Keratinocyte (primary cell): ENCODE measurements at regions not wholly inside any gene's neighbourhood (a gene's known extent, or its start where the extent isn't known, plus 50 kb on each side); places are given as distances from the start of the nearest gene placed in this dataset.

Experiments used
- DNase-seq: peaks from one replicate; pipeline ENCODE4 v3.0.0-alpha.2; 2011; ENCODE audit warnings: low read depth, missing footprints, low spot score
- FAIRE-seq: peaks from 2 replicates; lab custom pipeline; 2011; peaks lifted over from hg19 to GRCh38; lab: Jason Lieb, UNC
- H2AFZ ChIP-seq: 2 replicates; pipeline ENCODE4 v1.6.0; 2012; ENCODE audit warnings: low read length, control low read depth, inconsistent platforms; ENCODE audit not compliant: control insufficient read depth
- H3K27ac ChIP-seq: 2 replicates; pipeline ENCODE4 v1.5.1; 2011; ENCODE audit warnings: low read length; ENCODE audit not compliant: control insufficient read depth, insufficient read depth
- H3K27me3 ChIP-seq: 3 replicates; pipeline ENCODE4 v1.6.0; 2011; ENCODE audit warnings: low read length; ENCODE audit not compliant: control insufficient read depth, insufficient read depth; ENCODE audit errors: extremely low read depth
- H3K36me3 ChIP-seq, 2 experiments: 2 replicates in 1 of 2; 3 replicates in 1 of 2; pipeline ENCODE4 v1.5.1; 2011; ENCODE audit warnings: low read length in 2 of 2, mild to moderate bottlenecking in 1 of 2; ENCODE audit not compliant: control insufficient read depth in 2 of 2, insufficient read depth in 2 of 2; ENCODE audit errors: extremely low read depth in 1 of 2
- H3K4me1 ChIP-seq: 3 replicates; pipeline ENCODE4 v1.5.1; 2011; ENCODE audit warnings: low read length; ENCODE audit not compliant: control insufficient read depth, insufficient read depth; ENCODE audit errors: extremely low read depth
- H3K4me2 ChIP-seq: 3 replicates; pipeline ENCODE4 v1.6.0; 2011; ENCODE audit warnings: low read depth, low read length; ENCODE audit not compliant: control insufficient read depth, insufficient read depth; ENCODE audit errors: extremely low read depth
- H3K4me3 ChIP-seq, 3 experiments: fragments of 200-600 bp in 1 of 3; sonication (generic) in 1 of 3; 2 replicates in 2 of 3; 3 replicates in 1 of 3; pipeline ENCODE4 v1.5.1; 2011 to 2016; ENCODE audit warnings: low read length in 3 of 3, mild to moderate bottlenecking in 3 of 3, control low read depth in 2 of 3, inconsistent platforms in 1 of 3, low read depth in 1 of 3, mixed read lengths in 1 of 3, mixed run types in 1 of 3, moderate library complexity in 1 of 3; ENCODE audit not compliant: control insufficient read depth in 2 of 3, insufficient read depth in 2 of 3; ENCODE audit errors: extremely low read depth in 1 of 3
- H3K79me2 ChIP-seq: 2 replicates; pipeline ENCODE4 v1.6.0; 2012; ENCODE audit warnings: low read length; ENCODE audit not compliant: control insufficient read depth, insufficient read depth
- H3K9ac ChIP-seq: 3 replicates; pipeline ENCODE4 v1.6.0; 2011; ENCODE audit warnings: low read length; ENCODE audit not compliant: control insufficient read depth, insufficient read depth; ENCODE audit errors: extremely low read depth
- H3K9me1 ChIP-seq: 3 replicates; pipeline ENCODE4 v1.6.0; 2011; ENCODE audit warnings: low read length; ENCODE audit not compliant: control insufficient read depth, insufficient read depth; ENCODE audit errors: extremely low read depth
- H3K9me3 ChIP-seq: 2 replicates; pipeline ENCODE4 v1.5.1; 2012; ENCODE audit warnings: low read depth, low read length; ENCODE audit not compliant: control insufficient read depth
- H4K20me1 ChIP-seq: 3 replicates; pipeline ENCODE4 v1.6.0; 2011; ENCODE audit warnings: low read length; ENCODE audit not compliant: control insufficient read depth, insufficient read depth; ENCODE audit errors: extremely low read depth
- EZH2 ChIP-seq: IDR thresholded peaks from one replicate; pipeline ENCODE4 v1.6.1; 2012; ENCODE audit warnings: inconsistent platforms, mild to moderate bottlenecking, low read length, moderate library complexity
- dilution Hi-C: fragments of 300-500 bp; cut with MboI; formaldehyde crosslinking; loops from one replicate; pipeline ENCODE4 v1.7.0; 2020; ENCODE audit warnings: low sequenced_read_pairs; ENCODE audit not compliant: extremely low pct_ligation_motif_present
- TF ChIP-seq, protein P1 (sequence below), 3 experiments: IDR thresholded peaks in 1 of 3; conservative IDR thresholded peaks in 1 of 3; optimal IDR thresholded peaks in 1 of 3; 2 replicates in 2 of 3; 3 replicates in 1 of 3; pipeline versions ENCODE3 to v1.5.1; 2011; ENCODE audit warnings: low read length in 3 of 3, mild to moderate bottlenecking in 3 of 3, moderate library complexity in 2 of 3, control low read depth in 1 of 3, inconsistent platforms in 1 of 3; ENCODE audit not compliant: insufficient read depth in 2 of 3; ENCODE audit errors: extremely low read depth in 1 of 3

DNA sequence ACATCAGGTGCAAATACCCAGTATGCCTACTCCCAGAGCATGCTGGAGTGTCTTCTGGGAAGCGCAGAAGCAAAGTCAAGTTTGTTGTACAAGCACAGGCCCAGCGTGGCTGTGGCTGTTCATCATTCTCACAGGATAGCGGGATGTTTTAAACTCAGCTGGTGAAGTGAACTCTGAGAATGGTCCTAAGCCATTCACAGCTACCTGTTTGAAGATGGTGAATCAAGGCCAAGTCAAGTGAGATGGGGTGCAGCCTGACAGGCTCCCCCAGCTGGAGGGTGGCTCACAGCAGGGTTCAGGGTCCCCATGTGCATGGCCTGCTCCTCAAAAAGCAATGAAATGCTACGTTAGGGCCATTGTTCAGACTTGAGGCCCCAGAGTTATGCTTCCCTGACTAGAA is 304.7 kb upstream of the FOXQ1 start:
- DNase-seq, result no peak
- dilution Hi-C loops, result no loop called here
- H3K27ac ChIP-seq, result no peak overlapping the region
- no peak overlapping the region for H3K9ac ChIP-seq
- no peak overlapping the region for H3K4me2 ChIP-seq
- H3K9me3 ChIP-seq, result no peaks in the 10 kb centered on the region
- no peak overlapping the region for H3K4me3 ChIP-seq
- no peaks in the 10 kb centered on the region for H3K79me2 ChIP-seq
- H3K9me1 ChIP-seq, result no peaks in the 10 kb centered on the region
- no peaks in the 10 kb centered on the region for H3K36me3 ChIP-seq
- H3K27me3 ChIP-seq, result no peaks in the 10 kb centered on the region
- TF ChIP-seq, protein P1, sequence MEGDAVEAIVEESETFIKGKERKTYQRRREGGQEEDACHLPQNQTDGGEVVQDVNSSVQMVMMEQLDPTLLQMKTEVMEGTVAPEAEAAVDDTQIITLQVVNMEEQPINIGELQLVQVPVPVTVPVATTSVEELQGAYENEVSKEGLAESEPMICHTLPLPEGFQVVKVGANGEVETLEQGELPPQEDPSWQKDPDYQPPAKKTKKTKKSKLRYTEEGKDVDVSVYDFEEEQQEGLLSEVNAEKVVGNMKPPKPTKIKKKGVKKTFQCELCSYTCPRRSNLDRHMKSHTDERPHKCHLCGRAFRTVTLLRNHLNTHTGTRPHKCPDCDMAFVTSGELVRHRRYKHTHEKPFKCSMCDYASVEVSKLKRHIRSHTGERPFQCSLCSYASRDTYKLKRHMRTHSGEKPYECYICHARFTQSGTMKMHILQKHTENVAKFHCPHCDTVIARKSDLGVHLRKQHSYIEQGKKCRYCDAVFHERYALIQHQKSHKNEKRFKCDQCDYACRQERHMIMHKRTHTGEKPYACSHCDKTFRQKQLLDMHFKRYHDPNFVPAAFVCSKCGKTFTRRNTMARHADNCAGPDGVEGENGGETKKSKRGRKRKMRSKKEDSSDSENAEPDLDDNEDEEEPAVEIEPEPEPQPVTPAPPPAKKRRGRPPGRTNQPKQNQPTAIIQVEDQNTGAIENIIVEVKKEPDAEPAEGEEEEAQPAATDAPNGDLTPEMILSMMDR (optimal IDR thresholded peaks at IDR 0.05 in 1 of 3, IDR thresholded peaks at IDR 0.05 in 1 of 3, conservative IDR thresholded peaks at IDR 0.05 in 1 of 3; ENCODE audit: extremely low read depth in 1 of 3, insufficient read depth in 2 of 3, low read length in 3 of 3), result no peak
- TF ChIP-seq EZH2, result no peak
- no peaks in the 10 kb centered on the region for H4K20me1 ChIP-seq
- H3K4me1 ChIP-seq, result no peaks in the 10 kb centered on the region
- H2AFZ ChIP-seq, result no peak overlapping the region
- no peak for FAIRE-seq

DNA sequence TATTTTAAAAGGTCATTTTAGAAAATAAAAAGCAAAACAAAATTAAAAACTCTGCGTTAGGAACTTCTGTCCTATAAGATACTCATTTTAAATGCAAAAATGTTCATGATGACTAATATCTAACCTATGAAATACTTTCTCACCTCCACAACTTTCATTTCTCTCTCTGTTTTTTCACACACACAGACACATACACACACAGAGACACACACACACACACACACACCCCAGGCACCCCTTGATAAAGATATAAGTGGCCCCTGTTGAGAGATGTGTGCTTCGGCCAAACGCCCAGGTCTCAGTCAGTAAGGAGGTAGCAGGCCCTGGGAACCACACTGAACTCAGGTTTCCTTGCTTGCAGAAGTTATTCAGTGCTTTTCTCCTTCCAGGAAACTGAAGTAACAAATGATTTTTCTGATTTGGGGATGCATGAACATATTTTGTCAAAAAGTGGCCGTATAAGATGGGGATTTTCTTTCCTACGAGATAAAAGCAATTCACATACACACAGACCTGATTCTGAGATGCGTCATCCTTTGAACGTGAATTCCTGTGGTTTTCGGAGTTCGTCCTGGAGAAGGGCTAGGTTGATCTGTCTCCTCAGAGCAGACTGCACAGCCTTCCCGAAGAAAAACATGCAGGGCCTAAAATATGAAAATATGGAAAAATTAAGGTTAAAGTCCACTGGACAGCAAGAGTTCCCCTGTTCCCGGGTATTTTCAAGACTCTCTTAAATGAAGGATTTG is 306.8 kb upstream of the FOXQ1 start:
- no peak for FAIRE-seq
- H3K27me3 ChIP-seq, result peaks cover 4% of the 10 kb centered on the region
- no peaks in the 10 kb centered on the region for H3K9me3 ChIP-seq
- no peak overlapping the region for H3K27ac ChIP-seq
- no peak for DNase-seq
- no peaks in the 10 kb centered on the region for H3K79me2 ChIP-seq
- dilution Hi-C loops, result no loop called here
- no peaks in the 10 kb centered on the region for H4K20me1 ChIP-seq
- H3K4me3 ChIP-seq, result no peak overlapping the region
- no peaks in the 10 kb centered on the region for H3K9me1 ChIP-seq
- H3K4me1 ChIP-seq, result no peaks in the 10 kb centered on the region
- TF ChIP-seq EZH2, result no peak
- TF ChIP-seq, protein P1 (optimal IDR thresholded peaks at IDR 0.05 in 1 of 3, IDR thresholded peaks at IDR 0.05 in 1 of 3, conservative IDR thresholded peaks at IDR 0.05 in 1 of 3; ENCODE audit: extremely low read depth in 1 of 3, insufficient read depth in 2 of 3, low read length in 3 of 3), result no peak
- no peaks in the 10 kb centered on the region for H3K36me3 ChIP-seq
- no peak overlapping the region for H3K4me2 ChIP-seq
- no peak overlapping the region for H2AFZ ChIP-seq
- no peak overlapping the region for H3K9ac ChIP-seq
